ENCODE measurements at regions not wholly inside any gene's neighbourhood (a gene's known extent, or its start where the extent isn't known, plus 50 kb on each side); places are given as distances from the start of the nearest gene placed in this dataset.

GRCh38 chr9:91102269-91102668, 259.4 kb downstream of the AUH start:
- DNase-seq, result no peak

GRCh38 chr9:91103931-91104330, 257.8 kb downstream of the AUH start:
- DNase-seq, result no peak

GRCh38 chr9:91106415-91107081, 255.2 kb downstream of the AUH start:
- no peak for DNase-seq

GRCh38 chr9:91111226-91111625, 250.5 kb downstream of the AUH start:
- no peak for DNase-seq

GRCh38 chr9:91111876-91112275, 249.8 kb downstream of the AUH start:
- DNase-seq, result no peak

GRCh38 chr9:91113016-91113415, 248.7 kb downstream of the AUH start:
- DNase-seq, result no peak

- no peak for DNase-seq
Measured at GRCh38 chr9:91114450-91114849, 247.3 kb downstream of the AUH start.

GRCh38 chr9:91116211-91116610, 245.5 kb downstream of the AUH start:
- no peak for DNase-seq

GRCh38 chr9:91116711-91117110, 245.0 kb downstream of the AUH start:
- no peak for DNase-seq

- DNase-seq, result no peak
Measured at GRCh38 chr9:91117474-91117891, 244.2 kb downstream of the AUH start.

GRCh38 chr9:91117959-91118703, 243.6 kb downstream of the AUH start:
- peak; percentile 93 for DNase-seq

- no peak for DNase-seq
Measured at GRCh38 chr9:91118704-91119025, 243.1 kb downstream of the AUH start.

GRCh38 chr9:91119142-91119541, 242.6 kb downstream of the AUH start:
- DNase-seq, result peak; percentile 59

GRCh38 chr9:91119679-91120078, 242.0 kb downstream of the AUH start:
- peak; percentile 44 for DNase-seq

GRCh38 chr9:91120200-91120599, 241.5 kb downstream of the AUH start:
- DNase-seq, result no peak

GRCh38 chr9:91122755-91123154, 239.0 kb downstream of the AUH start:
- no peak for DNase-seq

- peak; percentile 67 for DNase-seq
Measured at GRCh38 chr9:91126761-91127445, 234.8 kb downstream of the AUH start.

GRCh38 chr9:91127653-91128052, 234.1 kb downstream of the AUH start:
- DNase-seq, result no peak

GRCh38 chr9:91130796-91131318, 230.9 kb downstream of the AUH start:
- no peak for DNase-seq

GRCh38 chr9:91131433-91131839, 230.3 kb downstream of the AUH start:
- peak; percentile 8 for DNase-seq

- DNase-seq, result no peak
Measured at GRCh38 chr9:91132576-91133073, 229.1 kb downstream of the AUH start.

- DNase-seq, result no peak
Measured at GRCh38 chr9:91134608-91135007, 227.1 kb downstream of the AUH start.

GRCh38 chr9:91137391-91137790, 224.3 kb downstream of the AUH start:
- DNase-seq, result no peak

- DNase-seq, result no peak
Measured at GRCh38 chr9:91138760-91139159, 223.0 kb downstream of the AUH start.
